CD14-positive monocyte (primary cell): ENCODE measurements at regions not wholly inside any gene's neighbourhood (a gene's known extent, or its start where the extent isn't known, plus 50 kb on each side); places are given as distances from the start of the nearest gene placed in this dataset.

Source experiments
- DNase-seq, 3 donors: peaks; one replicate each; pipeline ENCODE4 v3.0.0-alpha.2; 2011 to 2022
- H2AFZ ChIP-seq: 2 replicates; pipeline ENCODE4 v1.6.0; 2012; ENCODE audit warnings: mild to moderate bottlenecking, low read depth, low read length, inconsistent platforms; ENCODE audit not compliant: insufficient read depth, poor library complexity, severe bottlenecking
- H3K27ac ChIP-seq, 2 donors: 1 replicate in 1 of 2; 2 replicates in 1 of 2; pipeline ENCODE4 v1.5.1; 2012 to 2013; ENCODE audit warnings: low read length in 2 of 2, control low read depth in 1 of 2, inconsistent platforms in 1 of 2, low read depth in 1 of 2, mild to moderate bottlenecking in 1 of 2
- H3K27me3 ChIP-seq, 2 donors: one replicate each; pipeline versions ENCODE4 v1.6.0 to v1.6.1; 2011 to 2013; ENCODE audit warnings: low read length in 2 of 2; ENCODE audit not compliant: control insufficient read depth in 2 of 2, insufficient read depth in 2 of 2
- H3K36me3 ChIP-seq, 2 donors: replicated peaks in 1 of 2; 1 replicate in 1 of 2; 2 replicates in 1 of 2; pipeline versions ENCODE4 v1.5.1 to v1.6.1; 2012 to 2013; ENCODE audit warnings: low read length in 2 of 2, control low read depth in 1 of 2, inconsistent platforms in 1 of 2, mild to moderate bottlenecking in 1 of 2; ENCODE audit not compliant: insufficient read depth in 2 of 2, control insufficient read depth in 1 of 2
- H3K4me1 ChIP-seq, 2 donors: 1 replicate in 1 of 2; 2 replicates in 1 of 2; pipeline versions ENCODE4 v1.5.1 to v1.6.1; 2012 to 2013; ENCODE audit warnings: low read length in 2 of 2, control low read depth in 1 of 2, inconsistent platforms in 1 of 2, mild to moderate bottlenecking in 1 of 2, moderate library complexity in 1 of 2; ENCODE audit not compliant: insufficient read depth in 2 of 2, control insufficient read depth in 1 of 2
- H3K4me2 ChIP-seq: replicated peaks from 2 replicates; pipeline ENCODE3; 2012; ENCODE audit warnings: low read length, moderate library complexity, mild to moderate bottlenecking; ENCODE audit not compliant: poor library complexity, severe bottlenecking; ENCODE audit errors: extremely low read depth
- H3K4me3 ChIP-seq, 3 experiments: fragments of 200-600 bp in 1 of 3; sonication (generic) in 1 of 3; replicated peaks in 1 of 3; 1 replicate in 2 of 3; 2 replicates in 1 of 3; pipeline ENCODE4 v1.5.1; 2011 to 2013; ENCODE audit warnings: low read length in 3 of 3, mild to moderate bottlenecking in 3 of 3, control low read depth in 2 of 3, low read depth in 2 of 3, inconsistent platforms in 1 of 3, moderate library complexity in 1 of 3
- H3K79me2 ChIP-seq: 2 replicates; pipeline ENCODE4 v1.6.0; 2012; ENCODE audit warnings: mild to moderate bottlenecking, control low read depth, inconsistent platforms, low read length, moderate library complexity; ENCODE audit not compliant: insufficient read depth
- H3K9ac ChIP-seq: 2 replicates; pipeline ENCODE4 v1.6.0; 2017; ENCODE audit warnings: low read length, mild to moderate bottlenecking; ENCODE audit not compliant: insufficient read depth, poor library complexity, severe bottlenecking
- H3K9me3 ChIP-seq, 2 donors: replicated peaks in 1 of 2; 1 replicate in 1 of 2; 2 replicates in 1 of 2; pipeline versions ENCODE4 v1.5.1 to v1.6.1; 2012 to 2013; ENCODE audit warnings: low read length in 2 of 2, control low read depth in 1 of 2; ENCODE audit not compliant: control insufficient read depth in 1 of 2, insufficient read depth in 1 of 2
- H4K20me1 ChIP-seq: 2 replicates; pipeline ENCODE4 v1.6.0; 2012; ENCODE audit warnings: mild to moderate bottlenecking, low read length, control low read depth, moderate library complexity; ENCODE audit not compliant: insufficient read depth
- H3K27ac Mint-ChIP-seq, 7 donors: one replicate each; pipeline ENCODE4 v1.8.0; 2020; ENCODE audit warnings: mild to moderate bottlenecking in 7 of 7, mixed read lengths in 7 of 7, moderate library complexity in 6 of 7, inconsistent platforms in 2 of 7
- H3K27me3 Mint-ChIP-seq, 3 donors: one replicate each; pipeline ENCODE4 v1.8.0; 2021 to 2022; ENCODE audit warnings: low read depth in 3 of 3, mild to moderate bottlenecking in 3 of 3, mixed read lengths in 3 of 3, moderate library complexity in 3 of 3, inconsistent platforms in 1 of 3
- H3K36me3 Mint-ChIP-seq, 2 donors: one replicate each; pipeline ENCODE4 v1.8.0; 2020; ENCODE audit warnings: mixed read lengths in 2 of 2, inconsistent platforms in 1 of 2, mild to moderate bottlenecking in 1 of 2
- H3K4me1 Mint-ChIP-seq: one replicate; pipeline ENCODE4 v1.8.0; 2020; ENCODE audit warnings: mild to moderate bottlenecking, mixed read lengths
- H3K4me3 Mint-ChIP-seq, 2 donors: one replicate each; pipeline ENCODE4 v1.8.0; 2020; ENCODE audit warnings: mild to moderate bottlenecking in 2 of 2, mixed read lengths in 2 of 2, moderate library complexity in 1 of 2
- H3K9me3 Mint-ChIP-seq, 7 donors: one replicate each; pipeline ENCODE4 v1.8.0; 2020 to 2022; ENCODE audit warnings: mixed read lengths in 7 of 7, mild to moderate bottlenecking in 6 of 7, moderate library complexity in 6 of 7, inconsistent platforms in 2 of 7
- CTCF ChIP-seq: fragments of 200-600 bp; IDR thresholded peaks from one replicate; pipeline ENCODE4 v1.8.0; 2022; ENCODE audit warnings: antibody characterized with exemption, mild to moderate bottlenecking
- WGBS: methylation state at CpG from one replicate; pipeline ENCODE4 v1.1.5; 2013; ENCODE audit warnings: missing lambda C conversion rate; ENCODE audit not compliant: insufficient coverage; 5-methylcytosine and 5-hydroxymethylcytosine counted together
- intact Hi-C, 2 donors: fragments of 100-400 bp; cut with micrococcal nuclease; formaldehyde crosslinking; loops; one replicate each; pipeline versions ENCODE4 v1.15.0 to v1.15.1; 2023

GRCh38 chr2:52929412-52929811, 838.2 kb upstream of the CHAC2 start:
- WGBS: 84% methylated on average over 3 of the region's 4 CpGs
- no peak overlapping the region for H3K27ac ChIP-seq
- H3K27me3 ChIP-seq: no peaks in the 10 kb centered on the region

GRCh38 chr2:52919673-52920072, 847.9 kb upstream of the CHAC2 start:
- no peak overlapping the region for H3K4me3 Mint-ChIP-seq
- H3K4me1 Mint-ChIP-seq: no peaks in the 10 kb centered on the region
- Histone ChIP-seq H3K27me3 (no peaks in the 10 kb centered on the region), H3K9me3 (no peaks in the 10 kb centered on the region), H3K9ac (no peak overlapping the region), H3K27ac (no peak overlapping the region), H3K4me2 (no peak overlapping the region), H3K4me3 (no peak overlapping the region), H3K4me1 (no peaks in the 10 kb centered on the region), H3K36me3 (no peaks in the 10 kb centered on the region), H4K20me1 (no peaks in the 10 kb centered on the region), H2AFZ (no peak overlapping the region), H3K79me2 (no peaks in the 10 kb centered on the region)
- no peak overlapping the region for H3K27ac Mint-ChIP-seq
- H3K27me3 Mint-ChIP-seq: no peaks in the 10 kb centered on the region
- intact Hi-C loops: no loop called here
- H3K9me3 Mint-ChIP-seq: peaks cover 0 to 2% (median 2%) of the 10 kb centered on the region in 7 donors
- no peak for DNase-seq
- H3K36me3 Mint-ChIP-seq: no peaks in the 10 kb centered on the region
- 93% methylated on average over 2 of the region's 4 CpGs for WGBS
- no peak for TF ChIP-seq CTCF

More at GRCh38 chr2:52929412-52929811, 838.2 kb upstream of the CHAC2 start:
- H3K27me3 Mint-ChIP-seq: no peaks in the 10 kb centered on the region
- peaks cover 8 to 11% of the 10 kb centered on the region in 2 donors for H3K9me3 ChIP-seq
- H3K36me3 ChIP-seq: no peaks in the 10 kb centered on the region
- H3K9ac ChIP-seq: no peak overlapping the region
- no peaks in the 10 kb centered on the region for H3K4me1 ChIP-seq
- intact Hi-C loops: no loop called here
- no peak overlapping the region for H3K27ac Mint-ChIP-seq
- H3K4me2 ChIP-seq: no peak overlapping the region
- no peaks in the 10 kb centered on the region for H3K36me3 Mint-ChIP-seq
- no peak overlapping the region for H2AFZ ChIP-seq
- H4K20me1 ChIP-seq: no peaks in the 10 kb centered on the region
- no peak for TF ChIP-seq CTCF
- DNase-seq: no peak
- H3K79me2 ChIP-seq: no peaks in the 10 kb centered on the region
- peaks cover 5 to 11% (median 7%) of the 10 kb centered on the region in 7 donors for H3K9me3 Mint-ChIP-seq
- H3K4me3 Mint-ChIP-seq: no peak overlapping the region
- H3K4me3 ChIP-seq: no peak overlapping the region
- no peaks in the 10 kb centered on the region for H3K4me1 Mint-ChIP-seq
